NCI-H2171 treated with DMSO at 0.1 percent for 48 hours (cell line): ENCODE measurements at regions not wholly inside any gene's neighbourhood (a gene's known extent, or its start where the extent isn't known, plus 50 kb on each side); places are given as distances from the start of the nearest gene placed in this dataset.
"Not testable (repeated sequence)": the region's sequence is repeated elsewhere in the genome, so short reads cannot be mapped to it uniquely, and the experiment has no call there.

Source experiments
- DNase-seq: peaks from one replicate; lab custom pipeline; 2025; lab: John Stamatoyannopoulos, UW

- DNase-seq: no peak
These were observed 1310.6 kb downstream of the SLITRK1 start for GRCh38 chr13:82571653-82572052.

DNA sequence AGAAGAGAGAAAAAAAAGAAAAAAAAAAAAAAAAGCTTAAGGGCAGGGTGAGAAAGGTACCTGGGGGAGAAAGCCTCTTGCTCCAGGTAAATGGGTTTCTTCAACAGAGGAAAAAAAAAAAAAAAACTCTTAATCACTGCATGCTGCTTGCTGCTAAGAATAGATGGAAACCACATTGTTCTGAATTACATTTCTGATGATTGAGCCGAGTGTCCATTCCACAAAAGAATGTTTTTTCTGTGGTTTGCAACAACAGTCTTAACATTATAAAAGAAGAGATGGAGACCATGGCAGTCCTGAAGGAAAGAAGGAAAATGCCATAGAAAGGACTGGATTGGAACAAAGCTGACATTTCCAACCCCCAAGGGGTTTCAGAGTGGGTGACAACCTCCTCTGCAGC is 1312.7 kb downstream of the SLITRK1 start:
- DNase-seq: no peak

DNA sequence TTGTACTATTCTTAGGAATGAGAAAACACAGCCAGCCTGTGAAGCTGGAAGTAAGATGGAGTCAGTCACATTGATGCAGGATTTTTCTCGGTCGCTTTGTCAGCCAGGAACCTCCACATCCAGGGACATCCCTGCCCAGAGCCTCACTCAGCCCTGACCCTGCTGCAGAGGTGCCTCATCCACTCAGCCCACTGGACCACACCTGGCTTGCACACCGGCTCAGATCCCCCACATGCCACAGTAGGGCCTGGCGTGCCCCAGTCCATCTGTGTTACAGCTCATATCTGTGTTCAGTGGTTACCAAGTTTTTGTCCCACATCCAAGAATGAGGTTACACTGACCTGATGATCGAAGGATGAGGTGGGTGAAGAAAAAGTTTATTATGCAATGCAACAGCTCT is 1315.4 kb downstream of the SLITRK1 start:
- no peak for DNase-seq

GRCh38 chr13:82565201-82565600 is 1317.1 kb downstream of the SLITRK1 start:
- DNase-seq: no peak

- DNase-seq: no peak
These were observed 1321.4 kb downstream of the SLITRK1 start for GRCh38 chr13:82560889-82561288.

DNA sequence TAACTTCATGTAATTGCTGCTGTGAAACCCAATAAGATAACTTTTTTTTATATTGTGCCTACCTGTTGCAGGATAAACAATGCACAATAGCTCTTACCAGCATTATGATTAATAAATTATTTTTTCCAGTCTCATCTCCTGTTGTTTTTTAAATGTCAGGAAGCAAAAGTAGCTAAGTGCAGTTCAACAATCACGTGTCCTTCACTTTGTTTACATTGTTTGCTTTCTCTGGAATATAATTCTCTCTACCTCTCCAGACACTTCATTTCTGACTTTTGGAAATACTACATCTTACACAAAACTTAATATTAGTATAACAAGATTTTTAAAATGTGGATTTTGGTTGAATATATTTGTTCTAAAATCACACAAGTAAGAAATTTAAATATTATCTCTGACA is 1359.4 kb downstream of the SLITRK1 start:
- DNase-seq: no peak

- DNase-seq: no peak
These were observed 1375.4 kb downstream of the SLITRK1 start for GRCh38 chr13:82506805-82507414.

- DNase-seq: no peak
These were observed 1380.4 kb downstream of the SLITRK1 start for GRCh38 chr13:82501834-82502233.

- DNase-seq: no peak
These were observed 1401.9 kb downstream of the SLITRK1 start for GRCh38 chr13:82480415-82480814.

DNA sequence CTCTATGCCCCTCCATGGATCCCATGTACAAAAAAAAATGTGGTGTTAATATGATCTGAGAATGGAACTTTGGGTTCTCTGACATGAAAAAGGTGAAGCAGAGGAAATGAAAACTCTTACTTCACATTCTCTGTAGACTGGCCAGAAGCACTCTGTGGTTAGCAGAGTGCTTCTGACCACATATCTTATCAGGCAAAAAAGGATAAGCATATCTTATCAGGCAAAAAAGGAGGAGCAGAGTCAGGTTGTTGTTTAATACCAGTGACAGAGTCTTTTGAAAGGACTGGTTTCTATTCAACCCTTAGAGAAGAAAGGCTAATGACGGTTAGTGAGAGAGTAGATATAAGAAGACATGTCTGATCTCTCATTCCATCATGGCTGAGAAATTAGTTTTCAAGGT is 1404.8 kb downstream of the SLITRK1 start:
- DNase-seq: no peak

- no peak for DNase-seq
These were observed 1414.6 kb downstream of the SLITRK1 start for GRCh38 chr13:82467626-82468025.

GRCh38 chr13:82459575-82459974 is 1422.7 kb downstream of the SLITRK1 start:
- not testable (repeated sequence) for DNase-seq

DNA sequence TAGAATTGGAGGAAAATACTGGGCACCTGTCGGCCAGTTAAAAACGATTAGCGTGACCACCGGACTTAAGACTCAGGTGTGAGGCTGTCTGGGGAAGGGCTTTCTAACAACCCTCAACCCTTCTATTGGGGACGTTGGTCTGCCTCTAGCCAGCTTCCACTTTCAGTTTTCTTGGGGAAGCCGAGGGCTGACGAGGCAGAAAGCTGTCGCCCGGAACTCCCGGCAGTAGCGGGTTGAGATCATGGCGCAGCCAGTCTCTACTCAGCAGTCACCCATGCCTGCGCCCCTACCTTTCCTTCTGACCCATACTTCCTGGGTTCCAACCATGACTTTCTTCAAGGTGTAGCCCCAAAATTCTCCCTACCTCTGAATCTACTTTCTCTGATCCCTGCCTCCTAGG is 1424.1 kb downstream of the SLITRK1 start:
- no peak for DNase-seq

- not testable (repeated sequence) for DNase-seq
These were observed 1424.7 kb downstream of the SLITRK1 start for GRCh38 chr13:82457548-82457947.

- DNase-seq: no peak
These were observed 1434.7 kb downstream of the SLITRK1 start for GRCh38 chr13:82447416-82448077.

DNA sequence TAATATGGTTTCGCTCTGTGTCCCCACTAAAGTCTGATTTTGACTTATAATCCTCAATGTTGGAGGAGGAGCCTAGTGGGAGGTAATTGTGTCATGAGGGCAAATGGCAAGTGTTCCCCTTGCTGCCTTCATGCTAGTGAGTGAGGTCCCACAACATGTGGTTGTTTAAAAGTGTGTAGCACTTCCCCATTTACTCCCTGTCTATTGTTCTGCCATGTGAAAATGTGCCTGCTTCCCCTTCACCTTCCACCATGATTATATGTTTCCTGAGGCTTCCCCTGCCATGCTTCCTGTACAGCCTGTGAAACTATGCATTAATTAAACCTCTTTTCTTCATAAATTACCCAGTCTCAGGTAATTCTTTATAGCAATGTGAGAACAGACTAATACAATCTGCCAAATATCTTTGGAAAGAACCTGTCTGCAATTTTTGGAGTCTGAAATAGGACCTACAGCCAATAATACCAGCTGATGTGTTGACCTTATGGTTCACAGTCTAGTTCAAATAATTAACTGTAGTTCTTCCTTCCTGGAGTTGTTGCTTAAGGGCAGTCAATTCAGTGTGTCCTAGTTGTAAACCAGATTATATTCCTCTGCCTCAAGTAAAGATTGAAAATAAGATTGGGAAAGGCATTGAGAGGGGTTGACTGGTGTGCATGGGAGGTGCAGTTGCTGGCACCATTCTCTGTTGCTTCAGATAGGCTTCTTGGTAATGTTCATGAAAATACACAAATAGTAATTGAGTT is 1442.9 kb downstream of the SLITRK1 start:
- DNase-seq: no peak

DNA sequence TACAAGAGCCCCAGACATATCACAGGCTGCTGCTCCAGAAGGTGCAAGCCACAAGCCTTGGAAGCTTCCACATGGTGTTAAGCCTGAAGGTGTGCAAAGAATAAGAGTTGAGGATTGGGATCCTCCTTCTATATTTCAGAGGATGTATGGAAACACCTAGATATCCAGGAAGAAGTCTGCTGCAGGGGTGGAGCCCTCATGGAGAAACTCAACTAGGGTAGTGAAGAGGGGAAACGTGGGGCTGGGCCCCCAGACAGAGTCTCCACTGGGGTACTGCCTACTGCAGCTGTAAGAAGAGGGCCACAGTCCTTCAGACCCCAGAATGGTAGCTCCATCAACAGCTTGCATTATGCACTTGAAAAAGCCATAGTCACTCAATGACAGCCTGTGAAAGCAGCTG is 1444.0 kb downstream of the SLITRK1 start:
- DNase-seq: no peak

- DNase-seq: no peak
These were observed 1446.1 kb downstream of the SLITRK1 start for GRCh38 chr13:82436099-82436585.

DNA sequence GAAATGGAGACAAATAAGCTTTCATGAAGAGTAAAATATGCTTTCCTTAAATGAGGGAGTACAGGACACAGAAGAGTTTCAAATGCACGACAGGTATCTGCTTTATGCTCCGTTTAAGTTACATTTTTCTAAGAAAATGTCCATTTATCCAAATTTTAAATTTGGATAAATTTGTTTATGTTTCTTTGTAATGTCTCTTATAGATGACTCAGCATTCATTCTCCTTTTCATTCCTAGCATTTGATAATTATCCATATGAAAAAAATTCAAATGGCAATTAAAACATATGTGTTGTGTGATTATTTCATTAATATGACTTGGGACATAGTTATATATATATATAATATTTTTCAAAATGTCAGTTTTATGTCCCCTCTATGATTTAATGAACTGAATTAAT is 1449.3 kb downstream of the SLITRK1 start:
- DNase-seq: no peak

GRCh38 chr13:82412749-82413148 is 1469.5 kb downstream of the SLITRK1 start:
- no peak for DNase-seq

GRCh38 chr13:82407321-82407720 is 1475.0 kb downstream of the SLITRK1 start:
- DNase-seq: no peak

DNA sequence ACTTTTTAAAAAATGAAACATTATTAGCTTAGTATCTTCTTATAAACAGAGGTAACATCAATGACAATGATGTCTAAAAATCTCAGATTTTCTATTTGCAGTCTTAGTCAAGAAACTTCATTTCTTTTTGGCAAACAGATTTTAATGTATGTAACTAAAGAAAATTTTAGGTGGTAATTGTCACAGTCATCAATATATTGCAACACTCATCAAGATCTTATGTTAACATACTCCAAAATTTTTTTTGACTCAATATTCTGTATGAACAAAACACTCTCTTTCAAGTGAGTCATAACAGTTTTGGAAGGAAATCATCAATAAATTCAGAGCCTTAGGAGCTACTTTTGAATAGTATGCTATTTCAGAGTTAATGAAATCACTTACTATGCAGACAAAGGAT is 1507.6 kb downstream of the SLITRK1 start:
- DNase-seq: no peak

GRCh38 chr13:82370316-82370715 is 1512.0 kb downstream of the SLITRK1 start:
- DNase-seq: no peak
